ENCODE measurements at regions not wholly inside any gene's neighbourhood (a gene's known extent, or its start where the extent isn't known, plus 50 kb on each side); places are given as distances from the start of the nearest gene placed in this dataset.
A peak's percentile ranks its signal among the peaks of the same experiment; 100 is the strongest.

GRCh38 chr2:160582490-160583145, 89.0 kb upstream of the RBMS1 start:
- Histone ChIP-seq H3K36me3 (no peaks in the 10 kb centered on the region), H3K9me3 (no peaks in the 10 kb centered on the region), H3K27me3 (no peaks in the 10 kb centered on the region), H3K4me3 (no peak overlapping the region), H3K4me1 (peaks cover 0 to 33% (median 27%) of the 10 kb centered on the region in 4 donors), H3K27ac (peak overlapping the region; percentile 58 to 76 (median 70))
- no peak for DNase-seq
- WGBS, 2 donors = 80 to 83% methylated on average over 3 of the region's 3 CpGs
- TF ChIP-seq EP300 (IDR thresholded peaks at IDR 0.05) (no peak), POLR2A (IDR thresholded peaks at IDR 0.05) (no peak), CTCF (IDR thresholded peaks at IDR 0.05) (no peak), POLR2AphosphoS5 (IDR thresholded peaks at IDR 0.05) (no peak)
- intact Hi-C loops (cut with DNase I) = loop anchor here (5.0 to 10.0 kb wide), 2 partner anchors 90 to 158 kb away; partner anchors contain the start of gene RBMS1

- H3K9me3 ChIP-seq = no peaks in the 10 kb centered on the region
- no peaks in the 10 kb centered on the region for H3K27me3 ChIP-seq
- WGBS, 2 donors = 24 to 52% methylated on average over 1 of the region's 1 CpG
- H3K4me1 ChIP-seq = peaks cover 0 to 33% (median 27%) of the 10 kb centered on the region in 4 donors
- no peak overlapping the region for H3K4me3 ChIP-seq
- no peak for DNase-seq
- H3K27ac ChIP-seq = peak overlapping the region; percentile 58 to 76 (median 70)
- TF ChIP-seq POLR2A (IDR thresholded peaks at IDR 0.05) = no peak
- no peak for TF ChIP-seq CTCF (IDR thresholded peaks at IDR 0.05)
- no peak for TF ChIP-seq POLR2AphosphoS5 (IDR thresholded peaks at IDR 0.05)
- no peak for TF ChIP-seq EP300 (IDR thresholded peaks at IDR 0.05)
- intact Hi-C loops (cut with DNase I) = loop anchor here (5.0 to 10.0 kb wide), 2 partner anchors 91 to 158 kb away; partner anchors contain the start of gene RBMS1
- no peaks in the 10 kb centered on the region for H3K36me3 ChIP-seq
Observed at GRCh38 chr2:160583146-160583535, 89.5 kb upstream of the RBMS1 start.

GRCh38 chr2:160583813-160584537, 90.4 kb upstream of the RBMS1 start:
- intact Hi-C loops (cut with DNase I) = loop anchor here (5.0 to 10.0 kb wide), 2 partner anchors 92 to 159 kb away; partner anchors contain the start of gene RBMS1
- Histone ChIP-seq H3K9me3 (no peaks in the 10 kb centered on the region), H3K4me3 (no peak overlapping the region), H3K27ac (peak overlapping the region; percentile 13 to 76 (median 70)), H3K27me3 (no peaks in the 10 kb centered on the region), H3K4me1 (peaks cover 0 to 33% (median 27%) of the 10 kb centered on the region in 4 donors), H3K36me3 (no peaks in the 10 kb centered on the region)
- no peak for TF ChIP-seq POLR2AphosphoS5 (IDR thresholded peaks at IDR 0.05)
- no peak for TF ChIP-seq POLR2A (IDR thresholded peaks at IDR 0.05)
- no peak for TF ChIP-seq EP300 (IDR thresholded peaks at IDR 0.05)
- 93 to 94% methylated on average over 8 of the region's 8 CpGs for WGBS, 2 donors
- DNase-seq = no peak

- H3K36me3 ChIP-seq = no peaks in the 10 kb centered on the region
- peak overlapping the region in 2 of 4 donors; percentile 25 to 70 for H3K27ac ChIP-seq
- peaks cover 0 to 33% (median 27%) of the 10 kb centered on the region in 4 donors for H3K4me1 ChIP-seq
- H3K9me3 ChIP-seq = no peaks in the 10 kb centered on the region
- no peak for TF ChIP-seq CTCF (IDR thresholded peaks at IDR 0.05)
- TF ChIP-seq POLR2A (IDR thresholded peaks at IDR 0.05) = no peak
- TF ChIP-seq POLR2AphosphoS5 (IDR thresholded peaks at IDR 0.05) = no peak
- no peak for TF ChIP-seq EP300 (IDR thresholded peaks at IDR 0.05)
- H3K4me3 ChIP-seq = no peak overlapping the region
- DNase-seq = no peak
- H3K27me3 ChIP-seq = no peaks in the 10 kb centered on the region
- intact Hi-C loops (cut with DNase I) = loop anchor here (5.0 to 10.0 kb wide), 2 partner anchors 93 to 160 kb away; partner anchors contain the start of gene RBMS1
Observed at GRCh38 chr2:160584972-160585494, 91.4 kb upstream of the RBMS1 start.

- H3K4me3 ChIP-seq = no peak overlapping the region
- intact Hi-C loops (cut with DNase I) = no loop called here
- 9 to 51% methylated on average over 1 of the region's 1 CpG for WGBS, 2 donors
- H3K4me1 ChIP-seq = no peaks in the 10 kb centered on the region
- TF ChIP-seq CTCF (IDR thresholded peaks at IDR 0.05) = no peak
- TF ChIP-seq POLR2AphosphoS5 (IDR thresholded peaks at IDR 0.05) = no peak
- TF ChIP-seq POLR2A (IDR thresholded peaks at IDR 0.05) = no peak
- no peak for TF ChIP-seq EP300 (IDR thresholded peaks at IDR 0.05)
- no peaks in the 10 kb centered on the region for H3K9me3 ChIP-seq
- no peak for DNase-seq
- peak overlapping the region in 1 of 4 donors; percentile 40 for H3K27ac ChIP-seq
- H3K27me3 ChIP-seq = no peaks in the 10 kb centered on the region
- no peaks in the 10 kb centered on the region for H3K36me3 ChIP-seq
Observed at GRCh38 chr2:160590664-160591063, 97.1 kb upstream of the RBMS1 start.
